ENCODE measurements at regions not wholly inside any gene's neighbourhood (a gene's known extent, or its start where the extent isn't known, plus 50 kb on each side); places are given as distances from the start of the nearest gene placed in this dataset.

- H3K27me3 ChIP-seq (replicated peaks): no peaks in the 10 kb centered on the region
- no peak for DNase-seq (ENCODE audit: low read depth in 1 of 2, low spot score in 2 of 2)
- no peak overlapping the region for H3K4me3 ChIP-seq
- no peaks in the 10 kb centered on the region for H3K9me3 ChIP-seq (replicated peaks)
- H3K4me1 ChIP-seq (replicated peaks): no peaks in the 10 kb centered on the region
- no peaks in the 10 kb centered on the region for H3K36me3 ChIP-seq
- H3K27ac ChIP-seq: no peak overlapping the region
Observed at GRCh38 chr21:30104241-30104640, 62.4 kb downstream of the CLDN17 start.

GRCh38 chr21:30102871-30103270 is 63.7 kb downstream of the CLDN17 start:
- no peak for DNase-seq (ENCODE audit: low read depth in 1 of 2, low spot score in 2 of 2)
- H3K36me3 ChIP-seq: no peaks in the 10 kb centered on the region
- no peaks in the 10 kb centered on the region for H3K27me3 ChIP-seq (replicated peaks)
- no peaks in the 10 kb centered on the region for H3K9me3 ChIP-seq (replicated peaks)
- H3K27ac ChIP-seq: no peak overlapping the region
- H3K4me3 ChIP-seq: no peak overlapping the region
- no peaks in the 10 kb centered on the region for H3K4me1 ChIP-seq (replicated peaks)

- Histone ChIP-seq H3K4me1 (replicated peaks) (no peaks in the 10 kb centered on the region), H3K4me3 (no peak overlapping the region), H3K27ac (no peak overlapping the region), H3K27me3 (replicated peaks) (no peaks in the 10 kb centered on the region), H3K9me3 (replicated peaks) (no peaks in the 10 kb centered on the region), H3K36me3 (no peaks in the 10 kb centered on the region)
- no peak for DNase-seq (ENCODE audit: low read depth in 1 of 2, low spot score in 2 of 2)
Observed at GRCh38 chr21:30101967-30102366, 64.6 kb downstream of the CLDN17 start.

- no peak overlapping the region for H3K4me3 ChIP-seq
- no peaks in the 10 kb centered on the region for H3K27me3 ChIP-seq (replicated peaks)
- H3K27ac ChIP-seq: no peak overlapping the region
- no peaks in the 10 kb centered on the region for H3K36me3 ChIP-seq
- no peak for DNase-seq (ENCODE audit: low read depth in 1 of 2, low spot score in 2 of 2)
- H3K4me1 ChIP-seq (replicated peaks): no peaks in the 10 kb centered on the region
- no peaks in the 10 kb centered on the region for H3K9me3 ChIP-seq (replicated peaks)
Observed at GRCh38 chr21:30097791-30098190, 68.8 kb downstream of the CLDN17 start.

GRCh38 chr21:30083225-30083945 is 83.2 kb downstream of the CLDN17 start:
- no peaks in the 10 kb centered on the region for H3K27me3 ChIP-seq (replicated peaks)
- no peak overlapping the region for H3K4me3 ChIP-seq
- H3K27ac ChIP-seq: no peak overlapping the region
- H3K9me3 ChIP-seq (replicated peaks): no peaks in the 10 kb centered on the region
- no peaks in the 10 kb centered on the region for H3K4me1 ChIP-seq (replicated peaks)
- DNase-seq (ENCODE audit: low read depth in 1 of 2, low spot score in 2 of 2): no peak
- H3K36me3 ChIP-seq: no peaks in the 10 kb centered on the region

- no peak overlapping the region for H3K27ac ChIP-seq
- no peaks in the 10 kb centered on the region for H3K27me3 ChIP-seq (replicated peaks)
- H3K4me1 ChIP-seq (replicated peaks): no peaks in the 10 kb centered on the region
- H3K9me3 ChIP-seq (replicated peaks): no peaks in the 10 kb centered on the region
- no peak overlapping the region for H3K4me3 ChIP-seq
- H3K36me3 ChIP-seq: no peaks in the 10 kb centered on the region
- no peak for DNase-seq (ENCODE audit: low read depth in 1 of 2, low spot score in 2 of 2)
Observed at GRCh38 chr21:30081506-30081905, 85.1 kb downstream of the CLDN17 start.

- no peaks in the 10 kb centered on the region for H3K36me3 ChIP-seq
- H3K4me3 ChIP-seq: no peak overlapping the region
- H3K4me1 ChIP-seq (replicated peaks): no peaks in the 10 kb centered on the region
- no peaks in the 10 kb centered on the region for H3K27me3 ChIP-seq (replicated peaks)
- DNase-seq (ENCODE audit: low read depth in 1 of 2, low spot score in 2 of 2): no peak
- H3K27ac ChIP-seq: no peak overlapping the region
- no peaks in the 10 kb centered on the region for H3K9me3 ChIP-seq (replicated peaks)
Observed at GRCh38 chr21:30072496-30072895, 94.1 kb downstream of the CLDN17 start.

GRCh38 chr21:30058928-30059327 is 107.7 kb downstream of the CLDN17 start:
- H3K27ac ChIP-seq: no peak overlapping the region
- H3K4me3 ChIP-seq: no peak overlapping the region
- no peaks in the 10 kb centered on the region for H3K9me3 ChIP-seq (replicated peaks)
- H3K4me1 ChIP-seq (replicated peaks): no peaks in the 10 kb centered on the region
- H3K27me3 ChIP-seq (replicated peaks): no peaks in the 10 kb centered on the region
- no peaks in the 10 kb centered on the region for H3K36me3 ChIP-seq
- no peak for DNase-seq (ENCODE audit: low read depth in 1 of 2, low spot score in 2 of 2)

GRCh38 chr21:30057108-30057507 is 109.5 kb downstream of the CLDN17 start:
- no peak overlapping the region for H3K27ac ChIP-seq
- H3K4me3 ChIP-seq: no peak overlapping the region
- H3K27me3 ChIP-seq (replicated peaks): no peaks in the 10 kb centered on the region

GRCh38 chr21:30048570-30048969 is 108.8 kb upstream of the GRIK1 start:
- H3K27ac ChIP-seq: no peak overlapping the region

More at GRCh38 chr21:30057108-30057507, 109.5 kb downstream of the CLDN17 start:
- no peaks in the 10 kb centered on the region for H3K36me3 ChIP-seq
- DNase-seq (ENCODE audit: low read depth in 1 of 2, low spot score in 2 of 2): no peak
- no peaks in the 10 kb centered on the region for H3K9me3 ChIP-seq (replicated peaks)
- H3K4me1 ChIP-seq (replicated peaks): no peaks in the 10 kb centered on the region

GRCh38 chr21:30044447-30045064 is 104.8 kb upstream of the GRIK1 start:
- Histone ChIP-seq H3K9me3 (replicated peaks) (no peaks in the 10 kb centered on the region), H3K4me3 (no peak overlapping the region), H3K27me3 (replicated peaks) (no peaks in the 10 kb centered on the region), H3K27ac (no peak overlapping the region), H3K4me1 (replicated peaks) (no peaks in the 10 kb centered on the region), H3K36me3 (no peaks in the 10 kb centered on the region)
- peak in 1 of 2 experiments; percentile 13 for DNase-seq (ENCODE audit: low read depth in 1 of 2, low spot score in 2 of 2)

More at GRCh38 chr21:30048570-30048969, 108.8 kb upstream of the GRIK1 start:
- H3K4me1 ChIP-seq (replicated peaks): no peaks in the 10 kb centered on the region
- DNase-seq (ENCODE audit: low read depth in 1 of 2, low spot score in 2 of 2): no peak
- H3K36me3 ChIP-seq: no peaks in the 10 kb centered on the region
- no peaks in the 10 kb centered on the region for H3K9me3 ChIP-seq (replicated peaks)
- no peak overlapping the region for H3K4me3 ChIP-seq
- H3K27me3 ChIP-seq (replicated peaks): no peaks in the 10 kb centered on the region

GRCh38 chr21:30042443-30042842 is 102.6 kb upstream of the GRIK1 start:
- H3K36me3 ChIP-seq: no peaks in the 10 kb centered on the region
- H3K27ac ChIP-seq: no peak overlapping the region
- H3K9me3 ChIP-seq (replicated peaks): no peaks in the 10 kb centered on the region
- H3K27me3 ChIP-seq (replicated peaks): no peaks in the 10 kb centered on the region
- H3K4me3 ChIP-seq: no peak overlapping the region
- DNase-seq (ENCODE audit: low read depth in 1 of 2, low spot score in 2 of 2): no peak
- H3K4me1 ChIP-seq (replicated peaks): no peaks in the 10 kb centered on the region

GRCh38 chr21:30033441-30033840 is 93.6 kb upstream of the GRIK1 start:
- no peak overlapping the region for H3K4me3 ChIP-seq
- DNase-seq (ENCODE audit: low read depth in 1 of 2, low spot score in 2 of 2): no peak
- H3K4me1 ChIP-seq (replicated peaks): no peaks in the 10 kb centered on the region
- no peak overlapping the region for H3K27ac ChIP-seq
- H3K9me3 ChIP-seq (replicated peaks): no peaks in the 10 kb centered on the region
- no peaks in the 10 kb centered on the region for H3K36me3 ChIP-seq
- no peaks in the 10 kb centered on the region for H3K27me3 ChIP-seq (replicated peaks)

GRCh38 chr21:30030416-30030815 is 90.6 kb upstream of the GRIK1 start:
- Histone ChIP-seq H3K27ac (no peak overlapping the region), H3K4me3 (no peak overlapping the region), H3K9me3 (replicated peaks) (no peaks in the 10 kb centered on the region), H3K4me1 (replicated peaks) (no peaks in the 10 kb centered on the region), H3K36me3 (no peaks in the 10 kb centered on the region), H3K27me3 (replicated peaks) (no peaks in the 10 kb centered on the region)
- no peak for DNase-seq (ENCODE audit: low read depth in 1 of 2, low spot score in 2 of 2)

Measured in SJSA1 (cell line).